Neural crest cell (in vitro differentiated cells): ENCODE measurements at regions not wholly inside any gene's neighbourhood (a gene's known extent, or its start where the extent isn't known, plus 50 kb on each side); places are given as distances from the start of the nearest gene placed in this dataset.

Source experiments
- DNase-seq: peaks from one replicate; pipeline ENCODE4 v3.0.0; 2021; ENCODE audit warnings: low read depth, mixed read lengths, low spot score
- H3K27ac Mint-ChIP-seq: one replicate; pipeline ENCODE4 v1.8.0; 2021; ENCODE audit warnings: mild to moderate bottlenecking, mixed read lengths; ENCODE audit not compliant: unreplicated experiment
- H3K27me3 Mint-ChIP-seq: 2 replicates; pipeline ENCODE4 v1.8.0; 2021; ENCODE audit warnings: low read depth, mild to moderate bottlenecking, mixed read lengths
- H3K36me3 Mint-ChIP-seq: 2 replicates; pipeline ENCODE4 v1.8.0; 2021; ENCODE audit warnings: low read depth, mild to moderate bottlenecking, mixed read lengths
- H3K4me1 Mint-ChIP-seq: 2 replicates; pipeline ENCODE4 v1.8.0; 2021; ENCODE audit warnings: mixed read lengths
- H3K4me3 Mint-ChIP-seq: one replicate; pipeline ENCODE4 v1.8.0; 2021; ENCODE audit warnings: mild to moderate bottlenecking, mixed read lengths
- H3K9me3 Mint-ChIP-seq: 2 replicates; pipeline ENCODE4 v1.8.0; 2021; ENCODE audit warnings: mixed read lengths
- CTCF ChIP-seq: fragments of 200-600 bp; sonication (generic); conservative IDR thresholded peaks from 2 replicates; pipeline ENCODE4 v1.5.0; 2021; ENCODE audit warnings: antibody characterized with exemption, mild to moderate bottlenecking

- no peaks in the 10 kb centered on the region for H3K4me1 Mint-ChIP-seq
- DNase-seq, result no peak
- peaks cover 11% of the 10 kb centered on the region for H3K27me3 Mint-ChIP-seq
- H3K4me3 Mint-ChIP-seq, result no peak overlapping the region
- no peaks in the 10 kb centered on the region for H3K9me3 Mint-ChIP-seq
- no peaks in the 10 kb centered on the region for H3K36me3 Mint-ChIP-seq
- no peak overlapping the region for H3K27ac Mint-ChIP-seq
- no peak for TF ChIP-seq CTCF
These were observed 70.6 kb upstream of the F13A1 start for GRCh38 chr6:6390849-6391602.

GRCh38 chr6:6392214-6393068 is 72.0 kb upstream of the F13A1 start:
- Mint-ChIP-seq H3K4me1 (no peaks in the 10 kb centered on the region), H3K27me3 (peaks cover 20% of the 10 kb centered on the region), H3K4me3 (no peak overlapping the region), H3K27ac (no peak overlapping the region), H3K36me3 (no peaks in the 10 kb centered on the region), H3K9me3 (no peaks in the 10 kb centered on the region)
- TF ChIP-seq CTCF, result no peak
- DNase-seq, result no peak

GRCh38 chr6:6393069-6393529 is 72.6 kb upstream of the F13A1 start:
- no peaks in the 10 kb centered on the region for H3K4me1 Mint-ChIP-seq
- no peaks in the 10 kb centered on the region for H3K36me3 Mint-ChIP-seq
- peaks cover 20% of the 10 kb centered on the region for H3K27me3 Mint-ChIP-seq
- H3K4me3 Mint-ChIP-seq, result no peak overlapping the region
- no peak overlapping the region for H3K27ac Mint-ChIP-seq
- no peaks in the 10 kb centered on the region for H3K9me3 Mint-ChIP-seq
- TF ChIP-seq CTCF, result no peak
- DNase-seq, result no peak

GRCh38 chr6:6395581-6396197 is 75.2 kb upstream of the F13A1 start:
- Mint-ChIP-seq H3K9me3 (no peaks in the 10 kb centered on the region), H3K36me3 (no peaks in the 10 kb centered on the region), H3K27ac (no peak overlapping the region), H3K27me3 (peaks cover 18% of the 10 kb centered on the region), H3K4me1 (no peaks in the 10 kb centered on the region), H3K4me3 (no peak overlapping the region)
- TF ChIP-seq CTCF, result no peak
- no peak for DNase-seq

- TF ChIP-seq CTCF, result no peak
- Mint-ChIP-seq H3K4me1 (no peaks in the 10 kb centered on the region), H3K27ac (no peak overlapping the region), H3K4me3 (no peak overlapping the region), H3K9me3 (peaks cover 4% of the 10 kb centered on the region), H3K36me3 (no peaks in the 10 kb centered on the region), H3K27me3 (peaks cover 18% of the 10 kb centered on the region)
- no peak for DNase-seq
These were observed 77.4 kb upstream of the F13A1 start for GRCh38 chr6:6397842-6398241.
